ENCODE measurements at regions not wholly inside any gene's neighbourhood (a gene's known extent, or its start where the extent isn't known, plus 50 kb on each side); places are given as distances from the start of the nearest gene placed in this dataset.
"Not testable (repeated sequence)": the region's sequence is repeated elsewhere in the genome, so short reads cannot be mapped to it uniquely, and the experiment has no call there.

DNA sequence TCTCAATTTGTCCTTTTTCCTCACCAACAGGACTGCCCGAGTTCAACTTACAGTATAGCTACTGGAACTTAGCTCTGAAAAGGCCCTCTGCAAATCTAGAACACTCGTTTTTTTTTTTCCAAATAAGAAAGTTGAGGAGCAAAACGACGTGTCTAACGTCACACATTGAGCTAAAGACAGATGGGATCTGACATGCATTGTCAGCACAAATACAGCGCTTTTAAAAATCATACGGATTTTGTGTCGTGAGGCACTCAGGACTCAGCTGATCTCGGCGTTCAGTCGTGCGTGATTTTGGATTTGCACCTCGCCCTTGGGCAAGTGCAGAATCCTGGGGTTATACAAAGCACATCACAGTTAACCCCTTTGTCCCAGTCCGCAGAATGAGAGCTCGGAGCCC, 94.7 kb upstream of the ZNF322 start:
- DNase-seq (ENCODE audit: low spot score): no peak
- TF ChIP-seq CTCF (IDR thresholded peaks at IDR 0.05; ENCODE audit: extremely low read depth, insufficient read depth, missing control alignments): no peak
- in situ Hi-C loops (cut with MboI; ENCODE audit: low pct_unique_long_range_greater_than_20kb, low sequenced_read_pairs, unreplicated experiment): no loop called here

DNA sequence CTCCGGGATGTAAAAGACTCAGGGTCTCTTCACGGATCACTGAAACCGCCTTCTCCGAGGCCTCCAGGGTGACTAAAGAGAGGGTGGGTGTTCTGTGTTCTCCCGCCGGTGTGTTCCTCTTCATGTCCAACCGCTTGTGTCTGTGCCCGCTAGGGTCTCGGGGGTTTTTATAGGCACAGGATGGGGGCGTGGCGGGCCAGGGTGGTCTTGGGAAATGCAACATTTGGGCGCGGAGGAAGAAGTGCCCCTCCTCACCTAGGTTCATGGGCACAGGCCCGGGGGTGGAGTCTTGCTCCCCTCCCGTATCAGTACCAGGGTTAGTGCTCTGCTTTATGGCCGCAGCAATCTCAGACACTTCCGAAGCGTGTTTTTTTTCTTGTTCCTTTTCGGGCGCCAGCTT, 95.3 kb upstream of the ZNF322 start:
- DNase-seq (ENCODE audit: low spot score); in situ Hi-C loops (cut with MboI; ENCODE audit: low pct_unique_long_range_greater_than_20kb, low sequenced_read_pairs, unreplicated experiment): not testable (repeated sequence)

- DNase-seq (ENCODE audit: low spot score); in situ Hi-C loops (cut with MboI; ENCODE audit: low pct_unique_long_range_greater_than_20kb, low sequenced_read_pairs, unreplicated experiment): not testable (repeated sequence)
These were observed 96.7 kb upstream of the ZNF322 start for GRCh38 chr6:26756067-26756805.

DNA sequence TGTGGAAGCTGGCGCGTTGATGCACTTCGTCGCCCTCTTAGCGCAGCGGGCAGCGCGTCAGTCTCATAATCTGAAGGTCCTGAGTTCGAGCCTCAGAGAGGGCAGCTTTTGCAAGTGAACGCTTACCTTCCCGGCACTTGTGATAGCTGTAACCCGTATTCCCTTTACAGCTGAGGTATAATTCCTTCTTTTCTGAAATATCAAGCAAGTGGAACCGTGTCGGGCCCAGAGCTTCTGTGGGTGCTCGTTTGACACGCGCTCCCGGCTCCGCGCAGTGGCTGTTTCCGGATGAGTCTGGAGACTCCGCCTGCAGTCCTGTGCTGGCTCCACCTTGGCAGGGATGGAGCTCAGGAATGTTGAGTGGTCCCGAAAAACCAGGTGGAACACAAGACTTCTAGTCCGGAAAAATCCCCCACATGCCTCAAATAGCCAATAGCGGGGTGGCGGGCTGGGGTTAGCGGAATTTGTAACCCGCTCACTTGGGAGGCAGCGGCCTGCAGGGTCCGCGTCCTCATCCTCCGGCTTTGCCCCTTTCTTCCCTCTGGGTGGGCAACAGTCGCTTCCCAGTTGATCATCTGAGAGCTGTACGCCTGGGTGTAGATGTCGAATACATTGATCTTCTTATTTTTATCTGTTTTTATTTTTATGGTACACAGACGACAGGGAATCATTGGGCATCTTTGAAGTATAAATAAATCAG, 106.8 kb upstream of the ZNF322 start:
- in situ Hi-C loops (cut with MboI; ENCODE audit: low pct_unique_long_range_greater_than_20kb, low sequenced_read_pairs, unreplicated experiment); DNase-seq (ENCODE audit: low spot score): not testable (repeated sequence)

DNA sequence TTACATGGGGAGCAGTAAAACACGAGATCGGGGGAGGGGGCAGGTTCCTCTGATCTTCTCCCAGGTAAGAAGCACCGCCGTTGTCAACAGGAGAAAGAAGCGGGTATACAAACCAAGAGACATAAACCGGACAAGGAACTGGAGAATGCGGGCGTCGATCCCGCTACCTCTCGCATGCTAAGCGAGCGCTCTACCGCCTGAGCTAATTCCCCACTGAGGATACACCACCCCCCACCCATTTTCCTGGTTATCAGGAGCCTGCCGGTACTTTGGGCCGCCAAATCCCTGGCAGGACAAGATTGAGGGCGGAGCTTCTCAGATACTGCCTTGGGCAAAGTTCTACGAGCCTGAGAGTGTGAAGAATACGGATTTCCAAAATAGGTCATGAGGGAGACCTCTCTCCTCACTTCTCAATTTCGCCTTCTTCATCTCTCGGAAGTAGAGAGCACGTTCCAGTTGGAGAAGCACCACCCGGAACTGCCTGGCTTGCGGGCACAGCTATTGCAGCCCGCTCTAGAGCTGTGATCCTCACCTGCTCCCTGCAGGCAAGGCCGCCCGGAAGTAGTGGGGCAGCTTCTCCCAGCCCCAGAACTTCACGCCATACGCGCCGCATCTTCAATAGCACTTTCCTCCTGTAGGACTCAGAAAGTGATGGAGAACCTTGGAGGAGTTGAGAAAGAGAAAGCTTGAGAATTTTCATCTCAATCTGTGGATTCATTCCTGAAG, 111.6 kb upstream of the ZNF322 start:
- DNase-seq (ENCODE audit: low spot score); in situ Hi-C loops (cut with MboI; ENCODE audit: low pct_unique_long_range_greater_than_20kb, low sequenced_read_pairs, unreplicated experiment): not testable (repeated sequence)

- in situ Hi-C loops (cut with MboI; ENCODE audit: low pct_unique_long_range_greater_than_20kb, low sequenced_read_pairs, unreplicated experiment); DNase-seq (ENCODE audit: low spot score): not testable (repeated sequence)
These were observed 113.9 kb upstream of the ZNF322 start for GRCh38 chr6:26773414-26773813.

- in situ Hi-C loops (cut with MboI; ENCODE audit: low pct_unique_long_range_greater_than_20kb, low sequenced_read_pairs, unreplicated experiment); DNase-seq (ENCODE audit: low spot score): not testable (repeated sequence)
These were observed 121.0 kb upstream of the ZNF322 start for GRCh38 chr6:26780563-26780962.

GRCh38 chr6:26795474-26796307, 136.1 kb upstream of the ZNF322 start:
- DNase-seq (ENCODE audit: low spot score); in situ Hi-C loops (cut with MboI; ENCODE audit: low pct_unique_long_range_greater_than_20kb, low sequenced_read_pairs, unreplicated experiment): not testable (repeated sequence)

DNA sequence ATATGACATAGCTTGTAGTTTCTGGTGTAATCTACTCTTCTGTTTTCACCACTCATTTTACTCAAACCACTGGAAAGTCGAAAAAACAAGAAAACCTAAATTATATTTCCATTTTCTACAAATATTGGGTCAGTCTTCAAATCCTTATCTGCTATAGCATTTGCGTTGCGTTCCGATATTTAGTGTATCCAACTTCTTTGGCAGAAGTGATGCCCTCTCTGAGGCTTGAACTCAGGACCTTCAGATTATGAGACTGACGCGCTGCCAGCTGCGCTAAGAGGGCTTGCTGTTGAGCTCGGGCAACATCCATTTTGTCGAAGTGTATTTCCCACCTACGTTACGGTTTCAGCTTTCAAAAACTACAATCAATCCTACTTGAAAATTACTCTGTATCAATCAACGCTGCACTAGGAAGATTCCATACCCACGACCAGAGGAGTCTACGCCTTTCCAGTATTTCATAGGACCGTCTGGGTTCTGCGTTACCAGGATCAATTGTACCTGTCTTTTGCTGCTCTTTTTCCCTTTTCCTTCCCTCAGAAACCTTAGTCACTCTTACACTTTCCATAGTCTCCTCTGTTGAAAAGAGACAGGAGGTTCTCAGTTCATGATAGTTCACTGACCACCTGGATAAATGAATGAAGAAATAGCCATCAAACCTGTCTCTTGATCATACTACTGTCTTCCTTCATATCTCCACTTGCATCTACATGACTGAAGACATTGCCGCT, 140.5 kb upstream of the ZNF322 start:
- in situ Hi-C loops (cut with MboI; ENCODE audit: low pct_unique_long_range_greater_than_20kb, low sequenced_read_pairs, unreplicated experiment); DNase-seq (ENCODE audit: low spot score): not testable (repeated sequence)

GRCh38 chr6:26803762-26804161, 144.2 kb upstream of the ZNF322 start:
- not testable (repeated sequence) for DNase-seq (ENCODE audit: low spot score)

GRCh38 chr6:26811486-26812116, 152.1 kb upstream of the ZNF322 start:
- DNase-seq (ENCODE audit: low spot score); in situ Hi-C loops (cut with MboI; ENCODE audit: low pct_unique_long_range_greater_than_20kb, low sequenced_read_pairs, unreplicated experiment): not testable (repeated sequence)

More at GRCh38 chr6:26803762-26804161, 144.2 kb upstream of the ZNF322 start:
- in situ Hi-C loops (cut with MboI; ENCODE audit: low pct_unique_long_range_greater_than_20kb, low sequenced_read_pairs, unreplicated experiment): not testable (repeated sequence)

GRCh38 chr6:26818640-26819225, 159.2 kb upstream of the ZNF322 start:
- in situ Hi-C loops (cut with MboI; ENCODE audit: low pct_unique_long_range_greater_than_20kb, low sequenced_read_pairs, unreplicated experiment); DNase-seq (ENCODE audit: low spot score): not testable (repeated sequence)

DNA sequence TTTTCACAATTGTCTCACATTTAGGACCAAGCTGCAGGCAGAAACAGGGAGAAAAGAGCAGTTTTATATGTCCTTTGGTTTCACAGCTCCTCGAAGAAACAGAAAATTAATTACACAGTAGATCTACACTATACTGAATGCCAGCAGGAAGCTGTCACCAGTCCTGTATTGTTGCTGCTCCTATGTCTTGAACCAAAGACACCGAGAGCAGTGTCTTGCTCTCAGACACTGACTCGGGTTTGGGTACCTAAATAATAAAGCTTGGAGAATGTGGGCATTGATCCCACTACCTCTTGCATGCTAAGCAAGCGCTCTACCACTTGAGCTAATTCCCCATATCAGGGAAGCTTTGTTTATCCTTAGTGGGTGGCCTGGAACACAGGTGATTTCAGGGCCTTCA, 168.4 kb upstream of the ZNF322 start:
- DNase-seq (ENCODE audit: low spot score); in situ Hi-C loops (cut with MboI; ENCODE audit: low pct_unique_long_range_greater_than_20kb, low sequenced_read_pairs, unreplicated experiment): not testable (repeated sequence)

DNA sequence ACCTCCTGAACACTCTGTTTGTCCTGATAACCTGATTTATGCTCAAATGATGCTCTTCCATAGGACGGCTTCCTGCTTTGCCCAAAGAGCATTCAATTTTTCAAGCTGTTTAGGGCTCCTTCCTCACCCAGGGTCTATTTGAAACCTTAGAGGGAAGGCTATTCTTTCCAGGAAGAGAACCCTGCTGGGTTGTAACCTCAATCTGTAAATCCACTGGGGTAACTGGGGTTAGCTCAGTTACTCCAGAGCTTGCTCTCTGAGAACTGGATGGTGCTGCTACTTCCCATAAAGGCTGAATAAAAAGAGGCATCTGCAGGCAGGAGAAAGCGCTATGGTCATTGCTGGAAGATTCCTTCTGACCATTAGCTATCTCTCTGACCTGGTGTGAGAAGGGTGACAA, 169.9 kb upstream of the ZNF322 start:
- in situ Hi-C loops (cut with MboI; ENCODE audit: low pct_unique_long_range_greater_than_20kb, low sequenced_read_pairs, unreplicated experiment); DNase-seq (ENCODE audit: low spot score): not testable (repeated sequence)

DNA sequence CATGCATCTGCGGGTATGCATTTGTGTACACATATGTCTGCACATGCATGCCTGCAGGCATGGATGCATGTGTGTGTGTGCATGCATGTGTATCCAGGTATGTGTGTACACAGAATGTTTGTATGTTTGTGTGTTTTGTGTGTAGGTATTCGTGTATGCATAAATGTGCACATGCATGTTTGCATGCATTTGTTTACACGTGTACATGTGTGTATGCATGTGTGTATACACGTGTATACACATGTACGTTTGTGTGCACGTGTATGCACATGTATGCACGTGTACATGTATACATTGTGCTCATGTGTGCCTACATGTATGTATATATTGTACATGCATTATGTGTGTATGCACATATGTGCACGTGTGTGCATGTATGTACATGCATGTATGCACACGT, 171.4 kb upstream of the ZNF322 start:
- DNase-seq (ENCODE audit: low spot score); in situ Hi-C loops (cut with MboI; ENCODE audit: low pct_unique_long_range_greater_than_20kb, low sequenced_read_pairs, unreplicated experiment): not testable (repeated sequence)
